ENCODE measurements at regions not wholly inside any gene's neighbourhood (a gene's known extent, or its start where the extent isn't known, plus 50 kb on each side); places are given as distances from the start of the nearest gene placed in this dataset.

GRCh38 chr3:72586694-72587093, 261.6 kb downstream of the SHQ1 start:
- TF ChIP-seq CTCF (IDR thresholded peaks at IDR 0.05; ENCODE audit: low read length) (no peak), EZH2 (optimal IDR thresholded peaks at IDR 0.05; ENCODE audit: low read depth, low read length) (no peak), EZH2phosphoT487 (IDR thresholded peaks at IDR 0.05; ENCODE audit: low read length) (no peak)
